Glomerular endothelial cell (primary cell): ENCODE measurements at regions not wholly inside any gene's neighbourhood (a gene's known extent, or its start where the extent isn't known, plus 50 kb on each side); places are given as distances from the start of the nearest gene placed in this dataset.

Experiments
- DNase-seq: peaks from one replicate; pipeline ENCODE4 v3.0.0-alpha.2; 2011; ENCODE audit warnings: low read depth, low spot score; ENCODE audit errors: extremely low read depth

DNA sequence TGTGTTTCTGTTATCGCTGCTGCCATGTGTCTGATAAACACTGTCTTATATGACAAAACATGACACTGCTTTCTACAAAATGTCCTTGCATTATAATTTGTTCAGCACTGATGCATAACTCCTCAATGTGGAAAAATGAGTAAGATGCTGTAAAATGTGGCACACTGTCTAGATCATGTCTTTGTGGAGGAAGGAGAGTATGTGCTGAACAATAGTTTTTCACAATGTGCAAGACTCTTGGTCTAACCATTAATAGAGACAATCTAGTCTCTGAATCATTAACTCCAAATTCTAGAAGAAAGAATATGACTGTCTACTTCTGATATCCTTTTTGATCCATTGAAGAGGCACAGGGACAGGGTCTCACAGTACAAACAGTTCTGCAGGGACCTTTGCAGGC, 127.9 kb upstream of the RARB start:
- DNase-seq = no peak

DNA sequence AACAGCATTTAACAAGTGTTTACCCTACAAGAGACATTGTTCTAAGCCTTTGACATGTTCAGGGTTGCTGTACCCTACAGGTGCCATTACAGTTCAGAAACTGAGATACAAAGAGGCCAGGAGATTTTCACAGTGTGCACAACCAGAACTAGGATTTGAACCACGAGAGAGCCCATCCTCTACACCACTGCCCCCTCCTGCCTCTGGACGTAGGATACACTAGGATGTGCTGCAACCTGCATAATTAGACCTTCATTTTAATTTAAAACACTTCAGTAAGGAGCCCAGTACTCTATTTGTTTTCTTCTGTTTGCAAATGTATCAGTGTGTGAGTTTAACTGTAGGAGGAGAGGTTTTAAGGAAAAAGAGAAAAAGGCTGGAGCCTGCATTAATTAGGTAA, 123.1 kb upstream of the RARB start:
- no peak for DNase-seq

DNA sequence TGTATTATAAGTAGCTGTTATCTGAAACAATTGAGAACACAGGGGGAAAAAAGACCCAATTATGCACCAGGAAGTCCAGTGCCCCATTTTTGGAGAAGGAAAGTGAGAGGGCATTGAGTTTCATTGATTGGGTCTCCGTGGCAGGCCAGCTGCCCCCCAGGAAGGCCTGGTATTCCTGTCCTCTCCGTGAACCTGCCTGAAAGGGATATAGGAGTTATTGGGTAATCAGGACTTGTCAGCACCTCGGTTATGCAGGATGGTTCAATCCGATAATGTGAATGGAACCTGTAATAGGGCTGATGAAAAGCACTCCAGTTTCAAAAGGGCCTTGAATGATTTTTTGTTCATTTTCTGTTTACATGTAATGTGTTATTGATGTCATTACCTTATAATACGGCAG, 122.0 kb upstream of the RARB start:
- no peak for DNase-seq

DNA sequence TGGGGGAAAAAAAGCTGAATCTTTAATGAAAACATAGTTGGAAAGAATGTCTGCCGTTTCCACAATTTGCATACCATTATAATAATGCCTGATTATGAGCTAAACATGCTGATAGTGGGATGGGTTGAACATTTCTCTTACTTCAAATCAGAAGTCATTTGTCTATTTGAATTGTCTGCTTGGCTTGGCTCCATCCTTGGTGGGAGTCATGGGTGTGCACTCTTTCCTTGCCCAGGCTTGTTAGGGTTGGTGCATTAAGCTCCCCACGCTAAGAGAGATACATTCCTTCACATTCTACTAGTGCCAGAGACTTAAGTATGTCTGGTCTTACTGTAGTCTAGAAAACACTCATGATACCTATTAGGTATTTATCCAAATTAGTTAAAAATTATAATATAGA, 121.4 kb upstream of the RARB start:
- no peak for DNase-seq

DNA sequence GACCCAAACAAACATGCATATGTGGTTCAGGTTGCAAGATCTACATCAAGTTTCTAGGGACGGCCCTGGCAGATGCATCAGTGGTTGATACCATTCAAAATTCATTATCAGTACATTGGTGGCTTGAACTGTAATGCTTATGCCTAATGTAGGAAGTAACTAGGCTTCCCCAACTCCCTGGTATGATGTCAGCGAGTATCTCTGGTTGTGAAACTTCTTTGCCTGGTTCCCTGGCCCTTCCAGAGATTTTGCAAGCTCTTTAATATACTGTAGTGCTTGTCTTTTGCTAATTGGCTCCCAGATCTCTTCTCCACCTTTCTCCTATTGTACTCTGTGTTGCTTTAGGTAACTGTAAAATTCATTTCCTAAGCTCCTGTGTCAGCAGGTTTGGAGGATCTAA, 114.8 kb upstream of the RARB start:
- DNase-seq = no peak

DNA sequence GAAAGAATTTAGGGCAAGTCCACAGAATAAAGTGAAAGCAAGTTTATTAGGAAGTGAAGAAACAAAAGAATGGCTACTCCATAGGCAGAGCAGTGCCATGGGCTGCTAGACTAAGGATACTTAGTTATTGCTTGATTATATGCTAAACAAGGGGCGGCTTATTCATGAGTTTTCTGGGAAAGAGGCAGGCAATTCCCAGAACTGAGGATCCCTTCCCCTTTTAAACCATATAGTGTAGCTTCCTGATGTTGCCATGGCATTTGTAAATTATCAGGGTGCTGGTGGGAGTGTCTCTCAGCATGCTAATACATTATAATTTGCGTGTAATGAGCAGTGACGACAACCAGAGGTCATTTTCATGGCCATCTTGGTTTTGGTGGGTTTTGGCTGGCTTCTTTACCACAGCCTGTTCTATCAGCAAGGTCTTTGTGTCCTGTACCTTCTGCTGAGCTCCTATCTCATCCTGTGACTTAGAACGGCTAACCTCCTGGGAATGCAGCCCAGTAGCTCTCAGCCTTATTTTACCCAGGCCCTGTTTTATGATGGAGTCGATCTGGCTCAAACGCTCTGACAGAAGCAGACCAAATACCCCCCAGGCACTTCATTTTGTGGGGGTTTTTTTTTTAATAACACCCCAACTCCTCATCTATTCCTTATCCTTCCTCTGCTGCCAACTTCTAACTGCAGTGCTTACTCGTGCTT, 103.0 kb upstream of the RARB start:
- no peak for DNase-seq

DNA sequence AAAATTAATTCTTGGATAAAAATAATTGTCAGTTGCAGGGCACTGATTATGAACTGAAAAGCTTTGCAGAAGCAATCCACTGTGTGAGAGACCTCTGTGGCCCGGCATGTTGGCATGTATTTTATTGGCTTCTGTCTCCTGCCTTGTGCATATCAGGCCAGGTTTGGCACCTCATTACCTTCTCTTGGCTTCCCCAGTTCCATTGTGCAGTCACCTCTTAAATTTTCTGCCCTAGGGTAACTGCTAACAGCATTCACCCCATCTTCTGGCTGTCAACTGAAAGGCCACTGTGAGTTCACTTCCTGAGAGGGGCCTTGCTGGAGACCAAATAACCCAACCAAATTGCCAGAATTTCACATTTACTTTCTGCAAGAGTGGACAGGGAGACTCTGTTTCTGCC, 92.7 kb upstream of the RARB start:
- no peak for DNase-seq

DNA sequence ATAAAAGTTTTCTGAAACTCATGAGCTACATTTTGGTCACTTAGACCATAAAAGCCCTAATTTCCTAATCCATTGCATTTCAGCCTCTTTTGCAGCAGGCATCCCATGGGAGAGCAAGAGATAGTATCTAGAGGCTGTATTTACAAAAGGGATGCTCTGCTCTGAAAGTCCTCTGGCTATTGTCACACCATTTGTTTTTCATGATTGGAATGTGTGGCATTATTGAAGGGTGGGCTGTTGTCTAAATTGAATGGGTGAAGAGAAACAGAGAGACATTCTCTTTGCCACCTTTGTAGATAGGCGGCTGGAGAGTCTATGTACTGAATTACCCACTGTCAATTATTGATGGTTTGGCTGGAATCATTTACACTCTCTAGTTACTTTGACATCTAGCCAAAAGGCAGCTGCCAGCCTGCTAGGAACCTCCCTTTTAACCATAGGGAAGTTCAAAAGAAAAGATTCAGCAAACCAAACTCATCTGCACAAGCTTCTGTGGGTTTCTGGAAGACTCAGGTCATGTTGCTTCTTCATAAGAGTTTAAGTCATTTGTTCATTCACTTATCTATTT, 89.8 kb upstream of the RARB start:
- DNase-seq = no peak

DNA sequence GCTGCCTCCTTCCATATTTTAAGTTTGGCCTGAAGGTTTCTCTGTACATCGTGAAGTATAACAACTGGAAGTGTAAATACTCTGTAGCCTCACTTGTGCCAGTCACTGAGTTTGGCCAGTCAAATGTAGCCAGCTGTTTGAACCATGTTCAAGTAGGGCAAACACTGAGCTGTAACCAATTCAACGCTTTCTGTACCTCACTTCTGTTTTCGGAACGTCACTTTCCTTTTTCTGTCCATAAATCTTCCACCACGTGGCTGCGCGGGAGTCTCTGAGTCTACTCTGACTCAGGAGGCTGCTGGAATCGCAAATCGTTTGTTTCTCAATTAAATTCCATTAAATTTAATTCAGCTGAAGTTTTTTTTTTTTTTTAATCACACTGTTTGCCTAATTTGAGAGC, 88.8 kb upstream of the RARB start:
- no peak for DNase-seq

DNA sequence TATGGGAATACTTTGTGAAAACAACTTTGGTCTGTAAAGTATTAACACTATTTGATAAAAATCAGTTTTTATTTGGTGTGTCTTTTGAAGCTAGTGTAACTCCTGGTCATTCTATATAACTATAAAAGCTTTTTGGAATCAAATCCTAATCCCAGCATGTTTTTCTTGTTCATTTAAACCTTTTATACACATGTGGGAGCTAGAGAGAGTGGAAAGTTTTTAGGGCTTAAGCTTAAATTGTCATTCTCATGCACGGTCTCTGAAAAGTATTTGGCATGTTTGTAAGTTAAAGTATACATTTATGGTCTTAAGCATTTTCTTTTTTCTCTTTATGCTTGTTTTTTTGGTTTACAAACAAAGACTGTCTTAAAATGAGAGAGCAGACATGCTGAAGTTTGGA, 83.4 kb upstream of the RARB start:
- no peak for DNase-seq

DNA sequence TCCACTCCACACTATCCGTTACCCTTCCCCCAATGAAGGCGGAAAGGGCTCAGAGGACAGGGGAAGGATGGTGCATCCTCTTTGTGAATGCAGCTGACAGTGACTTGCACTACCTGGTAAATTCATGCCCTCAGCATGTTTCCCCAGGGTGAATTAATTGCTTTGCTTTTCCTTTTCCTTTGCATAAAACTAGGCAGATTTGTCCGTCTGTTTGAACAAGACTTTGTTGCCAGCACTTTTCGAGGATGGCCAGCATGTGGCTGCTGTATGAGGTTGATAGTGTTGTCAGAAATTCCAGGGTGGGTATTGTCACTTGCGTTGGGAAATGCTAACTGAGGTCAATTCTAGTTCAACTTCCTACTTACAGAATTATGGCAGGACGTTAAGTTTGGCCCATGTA, 79.0 kb upstream of the RARB start:
- no peak for DNase-seq

DNA sequence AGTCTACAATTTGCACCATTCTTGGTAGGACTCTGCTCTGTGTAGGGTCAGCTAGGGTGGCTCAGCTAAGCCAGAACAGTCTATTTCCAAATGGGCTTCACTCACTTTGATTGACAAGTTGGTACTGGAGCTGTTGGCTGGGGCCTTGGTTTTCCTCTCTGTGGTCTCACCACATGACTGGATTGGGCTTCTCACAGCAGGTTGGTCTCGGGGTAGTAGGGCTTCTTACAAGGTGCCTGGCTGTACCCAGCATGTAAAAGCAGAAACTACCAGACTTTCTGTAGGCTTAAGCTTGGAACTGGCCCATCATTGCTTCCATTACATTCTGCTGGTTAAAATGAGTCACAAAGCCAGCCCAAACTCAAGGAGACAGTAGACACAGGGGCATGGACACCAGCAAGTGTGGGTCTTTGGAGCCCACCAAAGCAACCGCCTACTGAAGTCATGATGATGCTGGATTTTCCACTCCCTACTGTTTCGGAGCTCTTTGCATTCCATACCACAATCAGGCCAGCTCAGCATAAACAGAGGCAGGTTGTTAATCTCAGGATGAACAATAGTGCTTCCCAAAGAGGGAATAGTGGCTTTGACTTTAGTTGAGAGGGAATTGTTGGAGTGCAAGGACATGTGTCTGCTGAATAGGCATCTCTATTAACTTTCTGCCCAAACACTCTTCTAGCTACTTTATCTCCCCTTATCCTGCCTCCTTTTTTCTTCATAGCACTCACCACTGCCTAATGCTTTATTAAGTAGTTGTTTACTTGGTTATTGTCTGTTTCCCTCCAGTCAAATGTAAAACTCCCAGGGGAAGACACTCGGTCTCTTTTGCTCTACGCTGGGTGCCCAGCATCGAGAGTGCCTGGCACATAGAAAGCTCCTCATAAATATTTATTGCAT, 78.0 kb upstream of the RARB start:
- no peak for DNase-seq

DNA sequence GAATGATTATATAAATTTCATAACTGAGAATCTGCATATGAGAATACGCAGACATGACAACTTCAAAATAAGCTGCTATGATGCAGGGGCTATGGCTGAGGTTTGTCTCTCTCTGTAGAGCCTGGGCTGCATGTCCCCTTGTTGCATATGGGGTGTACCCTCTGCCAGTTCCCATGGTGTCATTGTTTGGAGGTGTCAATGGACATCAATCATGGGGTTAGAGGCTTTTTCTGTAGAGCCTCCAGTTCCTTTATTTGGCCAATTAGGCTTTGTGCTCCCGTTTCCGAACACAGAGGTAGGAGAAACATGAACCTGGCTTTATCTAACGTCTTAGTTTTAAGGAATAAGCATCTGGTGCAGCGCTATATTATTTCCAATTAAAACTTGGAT, 77.3 kb upstream of the RARB start:
- DNase-seq = no peak

DNA sequence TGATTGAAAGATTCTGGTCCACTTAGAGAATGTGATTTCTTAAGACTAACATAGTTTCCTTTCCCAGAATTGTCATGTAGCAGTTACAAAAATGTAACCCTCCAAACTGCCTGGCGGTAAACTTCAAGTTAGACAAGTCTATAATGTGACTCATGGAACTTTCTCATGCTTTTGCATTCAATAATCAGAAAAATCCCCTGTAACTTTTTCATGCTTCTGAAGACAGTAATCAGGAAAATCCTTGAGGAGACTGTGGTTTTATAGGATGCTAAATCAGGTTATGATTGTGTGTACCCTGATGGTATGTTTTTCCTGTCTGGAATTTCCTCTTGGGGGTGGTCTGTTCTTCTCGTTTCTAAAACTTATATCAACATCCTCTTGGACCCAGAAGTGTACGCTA, 74.0 kb upstream of the RARB start:
- no peak for DNase-seq

DNA sequence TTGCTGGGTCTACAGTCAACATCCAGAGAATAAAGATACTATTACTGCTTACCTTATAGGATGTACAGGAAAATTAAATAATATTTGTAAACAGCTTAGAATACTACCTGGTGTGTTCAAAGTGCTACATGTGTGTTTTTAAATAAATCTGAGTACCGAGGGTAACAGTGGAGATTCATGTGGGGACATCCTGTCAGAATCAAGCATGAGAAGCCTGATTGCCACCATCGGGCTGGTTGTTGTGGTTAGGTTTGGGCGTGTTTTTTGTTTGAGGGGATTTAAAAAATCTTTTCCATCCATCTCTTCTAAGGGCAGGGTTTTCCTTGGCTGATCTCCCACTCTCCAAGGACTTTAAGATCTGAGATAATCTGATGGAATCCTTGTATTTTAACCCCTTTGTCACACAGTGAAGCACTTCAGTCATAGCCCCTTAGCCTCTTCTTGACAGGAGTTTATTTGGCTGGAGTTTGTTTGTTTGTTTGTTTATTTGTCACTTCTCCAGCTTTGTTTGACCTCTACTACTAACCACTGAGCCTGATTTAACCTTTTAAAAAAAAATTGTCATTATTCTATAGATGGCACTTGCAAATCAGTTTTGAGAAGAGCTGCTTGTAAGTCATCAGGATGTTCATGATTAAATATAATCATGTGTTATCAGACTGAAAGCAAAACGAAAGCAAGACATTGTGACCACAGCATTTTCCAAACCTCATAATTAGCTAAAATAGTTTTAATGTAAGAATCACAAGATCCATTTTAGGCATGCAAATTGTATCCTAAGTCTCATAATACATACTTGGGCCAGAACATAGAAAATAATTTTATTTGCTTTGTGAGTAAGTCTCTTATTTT, 72.8 kb upstream of the RARB start:
- no peak for DNase-seq

DNA sequence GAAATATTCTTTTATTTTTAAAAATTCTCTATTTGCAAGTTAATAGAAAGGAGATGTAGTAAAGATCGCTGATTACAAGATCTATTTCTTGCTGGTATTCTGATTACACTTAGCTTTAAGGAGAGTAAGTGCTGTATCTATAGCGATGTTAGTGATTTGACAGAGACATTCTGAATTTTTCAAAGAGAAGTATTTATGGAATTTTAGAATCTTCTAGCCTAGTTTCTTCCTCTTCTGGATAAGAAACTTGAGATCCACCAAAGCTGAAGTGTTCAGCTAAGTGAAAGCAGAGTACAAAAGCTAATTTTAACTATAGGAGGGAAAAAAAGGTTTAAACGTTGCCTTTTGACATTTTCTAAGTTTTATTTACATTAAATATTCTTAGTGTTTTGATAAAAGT, 72.1 kb upstream of the RARB start:
- no peak for DNase-seq

DNA sequence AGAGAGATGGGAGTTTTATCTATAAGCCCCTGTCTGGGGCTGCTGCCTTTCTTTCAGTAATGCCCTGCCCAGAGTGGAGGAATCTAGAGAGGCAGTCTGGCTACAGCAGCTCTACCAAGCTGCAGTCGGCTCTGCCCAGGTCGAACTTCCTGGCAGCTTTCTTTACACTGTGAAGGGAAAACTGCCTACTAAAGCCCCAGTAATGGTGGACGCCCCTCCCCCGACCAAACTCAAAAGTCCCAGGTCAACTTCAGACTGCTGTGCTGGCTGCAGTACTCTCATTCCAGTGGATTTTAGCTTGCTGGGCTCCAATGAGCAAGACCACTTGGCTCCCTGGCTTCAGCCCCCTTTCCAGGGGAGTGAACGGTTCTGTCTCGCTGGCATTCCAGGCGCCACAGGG, 65.9 kb upstream of the RARB start:
- no peak for DNase-seq

DNA sequence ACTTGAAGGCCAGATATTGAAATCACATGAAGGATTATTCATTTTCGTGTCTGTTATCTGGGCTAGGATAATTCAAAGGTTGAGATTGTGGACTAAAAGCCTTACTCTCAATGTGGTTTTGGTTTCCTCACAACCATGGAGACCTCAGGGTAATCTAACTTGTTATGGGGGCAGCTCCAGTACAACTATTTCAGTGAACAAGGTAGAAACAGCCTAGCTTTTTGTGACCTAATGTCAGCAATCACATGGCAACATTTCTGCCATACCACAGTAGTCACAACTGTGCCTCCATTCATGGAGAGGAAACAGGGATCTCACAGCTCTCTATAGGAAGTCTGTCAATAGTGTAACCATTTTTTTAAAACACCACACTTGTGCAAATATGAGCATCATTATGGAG, 62.4 kb upstream of the RARB start:
- no peak for DNase-seq

DNA sequence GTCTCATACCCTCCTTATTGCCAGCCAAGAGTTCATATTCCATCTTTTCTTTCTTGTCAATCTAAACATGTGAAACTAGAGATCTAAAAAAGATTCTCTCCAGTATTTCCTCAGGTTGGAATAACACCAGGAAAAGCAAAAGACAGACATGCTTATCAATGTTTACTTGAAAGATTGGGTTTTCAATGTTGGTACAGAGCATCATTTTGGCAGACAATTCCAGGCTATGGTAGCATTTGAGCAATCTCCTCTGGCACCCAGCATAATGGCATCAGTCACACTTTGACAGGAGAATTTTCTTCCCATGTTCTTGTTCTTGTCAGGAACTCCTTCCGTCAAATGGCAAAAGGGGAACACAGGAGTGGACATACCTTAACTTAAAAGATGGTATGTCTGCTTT, 61.0 kb upstream of the RARB start:
- no peak for DNase-seq

DNA sequence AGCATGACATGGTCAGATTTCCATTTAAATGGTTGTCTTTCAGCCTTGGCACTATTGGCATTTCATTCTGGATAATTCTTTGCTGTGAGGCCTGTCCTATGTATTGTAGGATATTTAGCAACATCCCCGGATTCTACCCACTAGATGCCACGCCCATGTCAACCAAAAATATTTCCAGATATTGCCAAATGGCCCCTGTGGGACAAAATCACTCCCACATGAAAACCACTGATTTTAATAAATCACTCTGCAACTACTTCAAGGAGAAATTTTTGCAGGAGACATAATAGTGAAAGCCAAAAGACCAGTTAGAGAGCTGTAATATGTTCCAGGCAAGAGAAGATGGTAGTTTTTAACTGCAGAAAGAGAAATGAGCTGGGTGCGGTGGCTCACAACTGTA, 55.9 kb upstream of the RARB start:
- no peak for DNase-seq

DNA sequence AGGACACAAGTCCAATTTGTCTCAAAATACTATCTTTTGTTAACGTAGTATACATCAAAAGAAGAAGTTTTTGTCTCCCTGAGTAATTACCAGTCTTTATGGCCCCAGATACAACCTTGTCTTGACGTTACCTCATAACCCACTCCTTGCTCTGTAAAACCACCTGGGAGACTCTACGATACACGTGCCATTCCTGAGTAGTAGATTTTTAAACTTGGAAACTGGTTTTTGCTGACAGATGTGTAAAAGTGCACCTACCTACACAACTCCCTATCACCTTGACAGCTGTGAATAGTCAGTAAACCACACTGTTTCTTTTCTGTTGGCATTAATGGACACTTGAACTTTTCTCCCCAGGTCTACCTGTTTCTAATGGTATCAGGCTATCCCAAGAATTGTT, 51.7 kb upstream of the RARB start:
- DNase-seq = no peak
